AG04449 (cell line): ENCODE measurements at regions not wholly inside any gene's neighbourhood (a gene's known extent, or its start where the extent isn't known, plus 50 kb on each side); places are given as distances from the start of the nearest gene placed in this dataset.

Experiments used
- CTCF ChIA-PET: fragments of 350-600 bp; formaldehyde crosslinking; extraction: SDS; loops from one replicate; lab custom pipeline; 2021; ENCODE audit warnings: antibody characterized with exemption; lab: Yijun Ruan, JAX
- POLR2A ChIA-PET: fragments of 400-600, 350-600 bp; formaldehyde crosslinking; extraction: SDS; loops from one replicate; lab custom pipeline; 2020; ENCODE audit warnings: antibody characterized with exemption, inconsistent platforms; lab: Yijun Ruan, JAX
- DNase-seq: peaks from one replicate; pipeline ENCODE4 v3.0.0-alpha.2; 2010; ENCODE audit warnings: low read depth, low spot score
- H3K4me3 ChIP-seq: 2 replicates; pipeline ENCODE4 v1.5.1; 2011; ENCODE audit warnings: low read depth, mild to moderate bottlenecking, control low read depth, low read length
- TF ChIP-seq, protein P1 (sequence below): IDR thresholded peaks from one replicate; pipeline ENCODE4 v1.5.1; 2011; ENCODE audit warnings: mild to moderate bottlenecking, moderate library complexity, low read length, control low read depth, inconsistent platforms; ENCODE audit not compliant: insufficient read depth; ENCODE audit errors: missing control alignments

DNA sequence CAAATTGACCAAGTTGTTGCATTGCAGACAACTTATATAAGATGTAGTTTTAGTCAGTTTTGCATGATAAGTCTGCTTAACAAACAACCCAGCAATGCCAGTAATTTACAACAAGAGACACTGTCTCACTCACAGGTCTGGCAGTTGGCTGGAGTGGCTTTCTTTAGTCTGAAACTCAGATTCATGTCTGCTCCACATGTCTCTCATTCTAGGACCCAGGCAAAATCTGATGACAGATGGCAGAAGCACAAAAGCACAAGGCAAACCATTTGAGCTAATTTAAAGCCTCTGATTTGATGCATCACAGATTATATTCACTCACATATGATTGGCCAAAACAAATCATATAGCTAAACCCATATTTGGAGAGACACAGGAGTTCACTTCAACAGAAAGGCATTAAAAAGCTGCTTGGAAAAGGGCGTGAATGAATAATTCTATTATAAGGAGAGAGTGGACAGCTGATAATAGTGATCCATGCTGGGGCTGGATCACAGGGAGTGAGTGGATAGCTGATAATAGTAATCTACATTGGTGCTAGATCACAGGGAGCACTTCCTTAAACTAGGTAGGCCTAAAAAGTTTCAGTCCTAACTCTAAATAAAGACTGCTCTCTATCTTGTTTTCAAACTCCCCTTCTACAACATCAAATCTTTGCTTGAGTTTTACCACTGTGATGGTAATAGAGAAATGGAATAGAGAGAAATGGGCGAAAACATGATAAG is 593.2 kb upstream of the ZNF804A start:
- no peak overlapping the region for H3K4me3 ChIP-seq
- ChIA-PET POLR2A (no interaction called here), CTCF (no interaction called here)
- TF ChIP-seq, protein P1, sequence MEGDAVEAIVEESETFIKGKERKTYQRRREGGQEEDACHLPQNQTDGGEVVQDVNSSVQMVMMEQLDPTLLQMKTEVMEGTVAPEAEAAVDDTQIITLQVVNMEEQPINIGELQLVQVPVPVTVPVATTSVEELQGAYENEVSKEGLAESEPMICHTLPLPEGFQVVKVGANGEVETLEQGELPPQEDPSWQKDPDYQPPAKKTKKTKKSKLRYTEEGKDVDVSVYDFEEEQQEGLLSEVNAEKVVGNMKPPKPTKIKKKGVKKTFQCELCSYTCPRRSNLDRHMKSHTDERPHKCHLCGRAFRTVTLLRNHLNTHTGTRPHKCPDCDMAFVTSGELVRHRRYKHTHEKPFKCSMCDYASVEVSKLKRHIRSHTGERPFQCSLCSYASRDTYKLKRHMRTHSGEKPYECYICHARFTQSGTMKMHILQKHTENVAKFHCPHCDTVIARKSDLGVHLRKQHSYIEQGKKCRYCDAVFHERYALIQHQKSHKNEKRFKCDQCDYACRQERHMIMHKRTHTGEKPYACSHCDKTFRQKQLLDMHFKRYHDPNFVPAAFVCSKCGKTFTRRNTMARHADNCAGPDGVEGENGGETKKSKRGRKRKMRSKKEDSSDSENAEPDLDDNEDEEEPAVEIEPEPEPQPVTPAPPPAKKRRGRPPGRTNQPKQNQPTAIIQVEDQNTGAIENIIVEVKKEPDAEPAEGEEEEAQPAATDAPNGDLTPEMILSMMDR = no peak
- no peak for DNase-seq

DNA sequence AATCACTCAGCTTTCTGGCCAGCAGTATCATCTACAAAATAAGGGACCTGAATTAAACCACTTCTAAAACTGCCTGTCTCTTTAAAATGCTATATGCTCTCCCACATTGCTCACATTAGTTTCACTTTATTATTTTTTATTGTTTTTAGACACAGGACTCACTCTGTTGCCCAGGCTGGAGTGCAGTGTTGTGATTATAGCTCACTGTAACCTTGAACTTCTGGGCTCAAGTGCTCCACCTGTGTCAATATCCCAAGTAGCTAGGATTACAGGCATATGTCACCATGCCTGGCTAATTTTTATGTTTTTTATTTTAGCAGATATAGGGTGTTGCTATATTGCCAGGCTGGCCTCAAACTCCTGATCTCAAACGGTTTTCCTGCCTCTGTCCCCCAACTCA is 591.3 kb upstream of the ZNF804A start:
- H3K4me3 ChIP-seq = no peak overlapping the region
- no peak for DNase-seq
- CTCF ChIA-PET = no interaction called here
- TF ChIP-seq, protein P1 = no peak
- POLR2A ChIA-PET = no interaction called here

DNA sequence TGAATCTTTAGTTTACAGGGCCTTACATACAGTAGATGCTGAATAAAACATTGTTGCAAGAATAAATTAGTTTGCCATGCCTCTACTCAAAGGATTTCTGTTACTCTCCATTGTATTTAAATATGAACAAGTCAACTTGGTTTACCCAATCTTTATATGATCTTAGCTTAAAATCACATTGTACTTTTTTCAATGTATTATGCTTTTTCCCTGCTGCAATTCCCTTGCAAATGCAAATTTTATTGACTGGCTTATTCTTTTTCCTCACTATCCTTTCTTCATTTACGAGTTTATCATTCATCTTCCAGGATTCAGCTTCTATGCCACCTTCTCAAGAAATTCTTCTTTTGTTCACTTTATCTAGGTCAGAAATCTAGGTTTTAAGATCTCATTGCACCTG is 571.4 kb upstream of the ZNF804A start:
- DNase-seq = no peak
- ChIA-PET POLR2A (no interaction called here), CTCF (no interaction called here)
- TF ChIP-seq, protein P1 = no peak
- H3K4me3 ChIP-seq = no peak overlapping the region

DNA sequence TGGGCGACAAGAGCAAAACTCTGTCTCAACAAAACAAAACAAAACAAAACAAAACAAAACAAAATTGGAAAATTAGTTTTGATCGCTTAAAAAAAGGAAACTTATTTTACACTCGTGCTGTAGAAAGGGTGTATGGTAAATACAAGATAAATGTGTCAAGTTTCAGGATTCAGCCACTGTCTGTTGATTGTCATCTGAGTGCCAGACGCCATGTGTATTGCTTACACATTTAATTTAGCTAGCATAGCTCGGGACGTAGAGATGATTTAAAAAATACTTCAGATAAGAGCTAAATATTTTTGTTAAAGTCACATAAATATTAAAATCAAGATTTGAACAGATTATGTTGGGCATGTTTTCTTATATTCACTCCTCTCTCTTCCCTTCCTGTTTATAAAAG is 568.1 kb upstream of the ZNF804A start:
- CTCF ChIA-PET = no interaction called here

DNA sequence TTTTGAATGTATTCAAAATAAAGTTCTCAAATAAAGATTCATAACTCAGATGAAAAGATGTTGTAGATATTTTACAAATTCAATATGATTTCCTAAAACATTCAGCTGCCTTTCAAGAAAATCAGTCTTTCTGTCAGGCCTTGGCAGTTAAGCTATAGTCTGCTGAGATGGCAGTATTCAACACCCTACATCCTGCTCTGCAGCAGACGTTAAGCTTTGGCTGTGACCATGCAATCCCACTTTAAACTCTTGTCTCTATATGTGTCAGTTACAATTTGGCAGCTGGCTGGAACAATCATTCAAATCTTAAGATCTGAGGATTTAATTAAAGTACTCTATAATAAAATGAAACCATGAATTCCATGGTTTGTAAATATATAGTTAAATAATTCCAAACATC is 567.3 kb upstream of the ZNF804A start:
- POLR2A ChIA-PET = no interaction called here
- no peak overlapping the region for H3K4me3 ChIP-seq
- no peak for DNase-seq
- CTCF ChIA-PET = no interaction called here
- TF ChIP-seq, protein P1 = no peak

More for the DNA sequence above, 568.1 kb upstream of the ZNF804A start:
- no peak overlapping the region for H3K4me3 ChIP-seq
- no peak for DNase-seq
- TF ChIP-seq, protein P1 = no peak
- POLR2A ChIA-PET = no interaction called here

DNA sequence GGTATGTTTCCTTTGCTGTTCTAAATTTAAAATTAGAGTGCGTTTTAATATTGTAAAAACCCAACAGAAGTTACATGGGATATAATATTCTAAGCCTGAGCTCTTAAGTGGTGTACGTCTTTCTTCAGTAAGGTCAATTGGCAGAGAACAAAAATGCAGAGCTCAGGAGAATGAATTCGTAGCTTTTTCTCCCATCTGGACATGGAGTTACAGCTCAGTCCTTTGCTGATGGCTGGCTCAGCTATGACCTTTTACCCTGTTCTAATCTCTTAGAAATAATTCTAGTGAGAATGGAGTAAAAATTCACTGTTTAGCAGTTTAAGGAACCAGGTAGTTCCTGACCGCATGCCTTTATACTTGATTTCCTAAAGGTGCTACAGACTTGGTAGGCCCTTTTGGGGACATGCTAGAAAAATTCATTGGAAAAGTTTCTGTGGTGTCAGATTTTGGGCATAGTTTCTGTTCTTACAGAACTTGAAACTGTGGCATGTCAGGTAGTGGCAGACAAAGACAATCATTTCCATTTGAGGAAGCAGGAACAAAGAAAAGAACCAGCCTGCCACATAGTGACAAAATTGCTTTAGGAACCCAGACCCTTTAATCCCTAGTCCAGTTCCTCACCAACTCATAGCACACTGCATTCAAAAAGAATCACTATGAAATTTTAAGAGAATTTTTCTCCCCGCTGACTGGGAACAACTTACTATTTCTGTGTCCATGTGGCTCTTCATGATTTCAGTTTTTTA is 566.8 kb upstream of the ZNF804A start:
- CTCF ChIA-PET = no interaction called here
- no peak for DNase-seq
- TF ChIP-seq, protein P1 = no peak

More for the DNA sequence above, 566.8 kb upstream of the ZNF804A start:
- POLR2A ChIA-PET = no interaction called here
- H3K4me3 ChIP-seq = no peak overlapping the region
